Endothelial cell of umbilical vein (primary cell): ENCODE measurements at regions not wholly inside any gene's neighbourhood (a gene's known extent, or its start where the extent isn't known, plus 50 kb on each side); places are given as distances from the start of the nearest gene placed in this dataset.

Experiments
- BruUV-seq: library from RNA; stranded (reverse); fragments of 400-500 nt; replicated peaks from 2 replicates; lab custom pipeline; 2021; lab: Mats Ljungman, UMichigan
- CTCF ChIA-PET: fragments of 300-600, 350-600 bp; sonication (Branson Sonifier 250); formaldehyde crosslinking; loops from one replicate; lab custom pipeline; 2021; ENCODE audit warnings: antibody characterized with exemption, inconsistent platforms; lab: Charles Lee
- POLR2A ChIA-PET: fragments of 300-600, 350-600 bp; sonication (Branson Sonifier 250); formaldehyde crosslinking; loops from one replicate; lab custom pipeline; 2021; ENCODE audit warnings: antibody characterized with exemption, inconsistent platforms; lab: Charles Lee
- DNase-seq: peaks from one replicate; pipeline ENCODE4 v3.0.0-alpha.2; 2011; ENCODE audit warnings: low read depth, low spot score
- FAIRE-seq: peaks from 2 replicates; lab custom pipeline; 2011; peaks lifted over from hg19 to GRCh38; lab: Jason Lieb, UNC
- H2AFZ ChIP-seq: 2 replicates; pipeline ENCODE4 v1.6.0; 2012; ENCODE audit warnings: low read depth, low read length, control low read depth, inconsistent platforms
- H3K27ac ChIP-seq: 2 replicates; pipeline ENCODE4 v1.5.1; 2011; ENCODE audit warnings: low read depth, mild to moderate bottlenecking, control low read depth, low read length, moderate library complexity; ENCODE audit not compliant: insufficient read depth
- H3K27me3 ChIP-seq, 2 experiments: 2 replicates each; pipeline versions ENCODE4 v1.6.0 to v1.6.1; 2011; ENCODE audit warnings: low read length in 2 of 2, mixed read lengths in 1 of 2; ENCODE audit not compliant: control insufficient read depth in 2 of 2, insufficient read depth in 2 of 2
- H3K36me3 ChIP-seq, 2 experiments: 2 replicates in 1 of 2; 3 replicates in 1 of 2; pipeline ENCODE4 v1.5.1; 2011; ENCODE audit warnings: low read length in 2 of 2, mild to moderate bottlenecking in 1 of 2, moderate library complexity in 1 of 2; ENCODE audit not compliant: control insufficient read depth in 2 of 2, insufficient read depth in 2 of 2; ENCODE audit errors: extremely low read depth in 1 of 2
- H3K4me1 ChIP-seq: 3 replicates; pipeline ENCODE4 v1.5.1; 2011; ENCODE audit warnings: mild to moderate bottlenecking, low read length; ENCODE audit not compliant: control insufficient read depth, insufficient read depth; ENCODE audit errors: extremely low read depth
- H3K4me2 ChIP-seq: 2 replicates; pipeline ENCODE4 v1.6.1; 2011; ENCODE audit warnings: low read length, control low read depth, mixed read lengths; ENCODE audit not compliant: insufficient read depth
- H3K4me3 ChIP-seq, 3 experiments: fragments of 200-600 bp in 1 of 3; sonication (generic), shearing (Covaris generic) in 1 of 3; replicated peaks in 1 of 3; 2 replicates each; pipeline ENCODE4 v1.5.1; 2011 to 2016; ENCODE audit warnings: control low read depth in 3 of 3, low read length in 3 of 3, mild to moderate bottlenecking in 2 of 3, inconsistent platforms in 1 of 3, low read depth in 1 of 3, moderate library complexity in 1 of 3; ENCODE audit not compliant: insufficient read depth in 1 of 3
- H3K79me2 ChIP-seq: 2 replicates; pipeline ENCODE4 v1.6.0; 2012; ENCODE audit warnings: low read length, inconsistent platforms; ENCODE audit not compliant: control insufficient read depth, insufficient read depth
- H3K9ac ChIP-seq: replicated peaks from 2 replicates; pipeline ENCODE3; 2011; ENCODE audit warnings: low read length, control low read depth; ENCODE audit not compliant: insufficient read depth; ENCODE audit errors: extremely low read depth
- H3K9me1 ChIP-seq: replicated peaks from 3 replicates; pipeline ENCODE4 v1.6.0; 2011; ENCODE audit warnings: mild to moderate bottlenecking, low read length; ENCODE audit not compliant: control insufficient read depth, insufficient read depth; ENCODE audit errors: extremely low read depth
- H3K9me3 ChIP-seq: replicated peaks from 2 replicates; pipeline ENCODE4 v1.5.1; 2012; ENCODE audit warnings: low read length, inconsistent platforms; ENCODE audit not compliant: control insufficient read depth, insufficient read depth
- H4K20me1 ChIP-seq: replicated peaks from 2 replicates; pipeline ENCODE3; 2011; ENCODE audit warnings: mild to moderate bottlenecking, low read length; ENCODE audit not compliant: control insufficient read depth, insufficient read depth; ENCODE audit errors: extremely low read depth
- CTCF ChIP-seq, 2 donors: IDR thresholded peaks; 1 replicate in 1 of 2; 2 replicates in 1 of 2; pipeline ENCODE4 v1.5.1; 2011; ENCODE audit warnings: low read length in 2 of 2, mild to moderate bottlenecking in 2 of 2, moderate library complexity in 2 of 2, control low read depth in 1 of 2, inconsistent platforms in 1 of 2, low read depth in 1 of 2; ENCODE audit not compliant: insufficient read depth in 1 of 2; ENCODE audit errors: extremely low read depth in 1 of 2
- EZH2 ChIP-seq: IDR thresholded peaks from 2 replicates; pipeline ENCODE4 v1.6.1; 2012; ENCODE audit warnings: borderline replicate concordance, low read depth, mild to moderate bottlenecking, moderate library complexity, low read length, inconsistent platforms; ENCODE audit not compliant: severe bottlenecking
- FOS ChIP-seq: IDR thresholded peaks from 2 replicates; pipeline ENCODE4 v1.6.1; 2011; ENCODE audit warnings: mild to moderate bottlenecking, low read length, moderate library complexity, borderline replicate concordance; ENCODE audit not compliant: insufficient read depth
- GATA2 ChIP-seq: IDR thresholded peaks from 2 replicates; pipeline ENCODE4 v1.7.0; 2011; ENCODE audit warnings: low read depth, mild to moderate bottlenecking, moderate library complexity, mixed read lengths, low read length; ENCODE audit not compliant: insufficient read length, insufficient read depth
- JUN ChIP-seq: IDR thresholded peaks from 2 replicates; pipeline ENCODE4 v1.6.1; 2011; ENCODE audit warnings: borderline replicate concordance, low read depth; ENCODE audit not compliant: insufficient read length, insufficient read depth
- MAX ChIP-seq: IDR thresholded peaks from 2 replicates; pipeline ENCODE4 v1.6.1; 2011; ENCODE audit not compliant: insufficient read depth, insufficient read length
- MYC ChIP-seq: IDR thresholded peaks from one replicate; pipeline ENCODE4 v1.6.1; 2011; ENCODE audit warnings: mild to moderate bottlenecking, low read depth, low read length
- POLR2A ChIP-seq: IDR thresholded peaks from 2 replicates; pipeline ENCODE4 v1.6.1; 2012; ENCODE audit warnings: low read depth, mild to moderate bottlenecking, control low read depth, low read length
- POLR2AphosphoS5 ChIP-seq: IDR thresholded peaks from 2 replicates; pipeline ENCODE4 v1.6.1; 2012; ENCODE audit warnings: low read depth, mild to moderate bottlenecking, control low read depth, low read length, moderate library complexity; ENCODE audit not compliant: insufficient read depth
- dilution Hi-C: fragments of 300-500 bp; cut with MboI; formaldehyde crosslinking; loops from one replicate; pipeline ENCODE4 v1.15.0; 2019; ENCODE audit warnings: low sequenced_read_pairs; ENCODE audit not compliant: extremely low pct_ligation_motif_present
- intact Hi-C: fragments of 100-400 bp; cut with micrococcal nuclease; formaldehyde crosslinking; loops from one replicate; pipeline ENCODE4 v1.10.0; 2022

GRCh38 chr15:46258056-46258455 lies 623.2 kb downstream of the SQOR start:
- FAIRE-seq (no peak), DNase-seq (no peak)
- Histone ChIP-seq H4K20me1 (no peaks in the 10 kb centered on the region), H3K9ac (no peak overlapping the region), H3K27me3 (no peaks in the 10 kb centered on the region), H3K4me2 (no peak overlapping the region), H3K79me2 (no peaks in the 10 kb centered on the region), H3K9me3 (no peaks in the 10 kb centered on the region), H3K27ac (no peak overlapping the region), H3K36me3 (no peaks in the 10 kb centered on the region), H3K4me3 (no peak overlapping the region), H3K4me1 (no peaks in the 10 kb centered on the region), H2AFZ (no peak overlapping the region), H3K9me1 (no peaks in the 10 kb centered on the region)
- dilution Hi-C loops = no loop called here
- TF ChIP-seq MAX = no peak
- TF ChIP-seq FOS = no peak
- TF ChIP-seq GATA2 = no peak
- no peak for TF ChIP-seq POLR2AphosphoS5
- no peak for TF ChIP-seq CTCF (IDR thresholded peaks at IDR 0.05; ENCODE audit: extremely low read depth in 1 of 2, insufficient read depth in 1 of 2, low read depth in 1 of 2, low read length in 2 of 2)
- no peak for TF ChIP-seq JUN
- TF ChIP-seq EZH2 = no peak
- TF ChIP-seq MYC = no peak
- no peak for TF ChIP-seq POLR2A
- CTCF ChIA-PET = no interaction called here
- POLR2A ChIA-PET = no interaction called here
- intact Hi-C loops = no loop called here
- BruUV-seq = no TSS peak
